ENCODE measurements at regions not wholly inside any gene's neighbourhood (a gene's known extent, or its start where the extent isn't known, plus 50 kb on each side); places are given as distances from the start of the nearest gene placed in this dataset.
"Not testable (repeated sequence)": the region's sequence is repeated elsewhere in the genome, so short reads cannot be mapped to it uniquely, and the experiment has no call there.

DNA sequence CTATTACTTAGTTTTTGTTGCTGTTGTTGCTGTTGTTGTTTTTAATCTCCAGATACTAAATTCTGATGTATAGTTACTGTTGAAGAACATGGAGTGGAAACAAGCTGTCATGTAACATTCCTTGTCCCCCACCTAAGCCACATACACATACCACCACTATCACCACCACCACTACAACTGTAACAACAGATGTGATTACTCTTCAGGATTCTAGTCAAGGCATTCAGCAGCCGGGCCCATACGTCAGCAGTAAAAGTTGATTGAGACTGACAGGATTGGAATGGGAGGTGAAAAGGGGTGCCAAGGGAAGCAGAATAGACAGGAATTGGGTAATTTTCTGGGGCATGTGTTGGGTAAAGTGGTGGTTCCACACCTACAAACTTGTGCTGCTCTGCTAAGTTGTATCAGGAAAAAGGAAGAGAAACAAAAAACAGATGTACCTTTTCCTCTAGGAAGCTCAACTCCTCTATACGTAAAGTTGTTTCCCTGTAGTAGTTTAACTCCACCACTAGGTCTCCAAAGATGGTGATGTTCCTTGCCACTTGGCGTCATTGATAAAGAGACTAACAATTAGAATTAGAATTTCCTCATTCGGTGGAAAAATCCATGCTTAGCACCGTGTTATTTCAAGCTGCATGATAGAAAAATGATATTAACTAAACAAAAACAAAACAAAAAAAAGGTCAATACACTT lies 138.6 kb downstream of the ARRDC3 start:
- no peak overlapping the region for H3K27ac ChIP-seq (ENCODE audit: low read depth)
- H3K36me3 ChIP-seq (ENCODE audit: insufficient read depth), result no peaks in the 10 kb centered on the region
- DNase-seq (ENCODE audit: extremely low spot score), result no peak
- H3K4me3 ChIP-seq (ENCODE audit: low read depth, low read length), result no peak overlapping the region
- 86% methylated on average over 6 of the region's 6 CpGs for WGBS
- no peaks in the 10 kb centered on the region for H3K4me1 ChIP-seq (ENCODE audit: insufficient read depth)

DNA sequence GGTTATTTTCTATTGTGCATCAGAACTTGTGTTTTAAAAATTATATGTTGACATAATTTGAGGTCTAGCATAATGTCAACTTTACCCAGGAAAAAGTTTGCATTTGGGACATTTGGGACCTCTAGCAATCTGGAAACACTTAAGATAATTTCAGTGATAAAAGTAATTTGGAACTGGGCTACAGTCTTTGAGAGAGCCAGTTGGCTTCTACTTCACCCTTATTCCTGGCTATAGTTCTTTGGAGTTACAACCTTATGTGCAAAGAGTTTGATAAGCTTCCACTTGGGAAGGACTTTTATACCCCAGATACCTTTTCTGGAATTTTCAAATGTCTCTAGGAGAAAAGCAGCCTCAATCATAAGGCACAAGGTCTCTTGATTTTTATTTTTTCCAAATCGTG lies 139.3 kb downstream of the ARRDC3 start:
- no peak for DNase-seq (ENCODE audit: extremely low spot score)

GRCh38 chr5:91243286-91243685 lies 139.8 kb downstream of the ARRDC3 start:
- no peak for DNase-seq (ENCODE audit: extremely low spot score)
- Histone ChIP-seq H3K27ac (ENCODE audit: low read depth) (no peak overlapping the region), H3K4me1 (ENCODE audit: insufficient read depth) (no peaks in the 10 kb centered on the region), H3K4me3 (ENCODE audit: low read depth, low read length) (no peak overlapping the region), H3K36me3 (ENCODE audit: insufficient read depth) (no peaks in the 10 kb centered on the region)

More for the DNA sequence above, 139.3 kb downstream of the ARRDC3 start:
- Histone ChIP-seq H3K4me1 (ENCODE audit: insufficient read depth) (no peaks in the 10 kb centered on the region), H3K36me3 (ENCODE audit: insufficient read depth) (no peaks in the 10 kb centered on the region), H3K4me3 (ENCODE audit: low read depth, low read length) (no peak overlapping the region), H3K27ac (ENCODE audit: low read depth) (no peak overlapping the region)
- 85% methylated on average over 1 of the region's 1 CpG for WGBS

DNA sequence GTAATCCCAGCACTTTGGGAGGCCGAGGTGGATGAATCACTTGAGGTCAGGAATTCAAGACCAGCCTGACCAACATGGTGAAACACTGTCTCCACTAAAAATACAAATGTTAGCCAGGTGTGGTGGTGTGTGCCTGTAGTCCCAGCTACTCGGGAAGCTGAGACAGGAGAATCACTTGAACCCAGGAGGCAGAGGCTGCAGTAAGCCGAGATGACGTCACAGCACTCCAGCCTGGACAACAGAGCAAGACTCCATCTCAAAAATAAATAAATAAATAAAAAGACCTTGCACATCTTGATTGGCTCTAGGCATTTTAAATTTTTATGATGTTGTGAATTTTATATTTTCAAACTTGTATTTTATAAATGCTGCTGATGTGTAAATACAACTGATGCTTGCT lies 141.7 kb downstream of the ARRDC3 start:
- not testable (repeated sequence) for H3K27ac ChIP-seq (ENCODE audit: low read depth); H3K4me3 ChIP-seq (ENCODE audit: low read depth, low read length); H3K4me1 ChIP-seq (ENCODE audit: insufficient read depth); DNase-seq (ENCODE audit: extremely low spot score); H3K36me3 ChIP-seq (ENCODE audit: insufficient read depth)
- WGBS, result 92% methylated on average over 4 of the region's 4 CpGs

GRCh38 chr5:91240175-91240574 lies 142.9 kb downstream of the ARRDC3 start:
- no peaks in the 10 kb centered on the region for H3K4me1 ChIP-seq (ENCODE audit: insufficient read depth)
- H3K36me3 ChIP-seq (ENCODE audit: insufficient read depth), result no peaks in the 10 kb centered on the region
- no peak for DNase-seq (ENCODE audit: extremely low spot score)
- WGBS, result 95% methylated on average over 4 of the region's 4 CpGs
- H3K4me3 ChIP-seq (ENCODE audit: low read depth, low read length), result no peak overlapping the region
- H3K27ac ChIP-seq (ENCODE audit: low read depth), result no peak overlapping the region

DNA sequence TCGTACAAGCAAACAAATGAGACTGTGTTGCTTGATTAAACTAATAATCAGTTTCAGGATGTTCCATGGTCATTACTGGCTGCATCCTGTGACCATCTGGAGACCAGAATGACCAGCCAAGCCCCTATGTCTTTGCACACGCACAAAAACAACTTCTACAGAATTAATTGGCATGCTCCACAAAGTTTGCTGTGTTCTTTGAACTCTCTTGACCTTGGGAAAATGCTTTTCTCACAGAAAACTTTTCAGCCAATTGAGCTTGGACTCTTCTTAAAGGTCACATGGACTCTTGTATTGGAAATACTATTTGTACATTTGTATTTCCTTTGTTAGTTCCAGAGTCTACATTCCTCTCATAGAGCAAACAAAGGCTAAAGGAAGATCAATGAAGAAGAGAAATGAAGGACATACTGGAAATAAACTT lies 147.8 kb downstream of the ARRDC3 start:
- no peak for DNase-seq (ENCODE audit: extremely low spot score)
- no peak overlapping the region for H3K27ac ChIP-seq (ENCODE audit: low read depth)
- WGBS, result 47% methylated on average over 2 of the region's 2 CpGs

GRCh38 chr5:91232523-91232922 lies 150.6 kb downstream of the ARRDC3 start:
- H3K4me3 ChIP-seq (ENCODE audit: low read depth, low read length), result no peak overlapping the region
- 68% methylated on average over 3 of the region's 3 CpGs for WGBS
- no peaks in the 10 kb centered on the region for H3K36me3 ChIP-seq (ENCODE audit: insufficient read depth)
- no peaks in the 10 kb centered on the region for H3K4me1 ChIP-seq (ENCODE audit: insufficient read depth)
- no peak for DNase-seq (ENCODE audit: extremely low spot score)
- H3K27ac ChIP-seq (ENCODE audit: low read depth), result no peak overlapping the region

More for the DNA sequence above, 147.8 kb downstream of the ARRDC3 start:
- no peaks in the 10 kb centered on the region for H3K4me1 ChIP-seq (ENCODE audit: insufficient read depth)
- H3K4me3 ChIP-seq (ENCODE audit: low read depth, low read length), result no peak overlapping the region
- H3K36me3 ChIP-seq (ENCODE audit: insufficient read depth), result no peaks in the 10 kb centered on the region

DNA sequence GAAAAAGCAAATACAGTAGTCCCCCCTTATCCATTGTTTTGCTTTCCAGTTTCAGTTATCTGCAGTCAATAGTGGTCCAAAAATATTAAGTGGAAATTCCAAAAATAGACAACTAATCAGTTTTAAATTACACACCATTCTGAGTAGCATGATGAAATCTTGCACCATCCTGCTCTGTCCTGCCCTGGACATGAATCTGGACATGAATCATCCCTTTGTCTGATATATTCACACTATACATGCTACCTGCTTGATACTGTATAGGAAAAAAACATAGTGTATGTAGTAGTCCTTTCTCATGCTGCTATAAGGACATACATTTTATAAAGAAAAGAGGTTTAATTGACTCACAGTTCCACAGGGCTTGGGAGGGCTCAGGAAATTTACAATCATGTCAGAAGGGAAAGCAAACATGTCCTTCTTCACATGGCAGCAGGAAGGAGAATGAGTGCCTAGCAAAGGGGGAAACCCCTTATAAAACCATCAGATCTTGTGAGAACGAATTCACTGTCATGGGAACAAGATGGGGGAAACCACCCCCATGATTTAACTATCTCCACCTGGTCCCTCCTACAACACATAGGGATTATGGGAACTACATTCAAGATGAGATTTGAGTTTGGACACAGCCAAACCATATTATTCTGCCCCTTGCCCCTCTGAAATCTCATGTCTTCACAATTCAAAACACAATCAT lies 153.9 kb downstream of the ARRDC3 start:
- WGBS, result 83% methylated on average over 1 of the region's 1 CpG
- Histone ChIP-seq H3K4me3 (ENCODE audit: low read depth, low read length) (no peak overlapping the region), H3K27ac (ENCODE audit: low read depth) (no peak overlapping the region), H3K36me3 (ENCODE audit: insufficient read depth) (no peaks in the 10 kb centered on the region), H3K4me1 (ENCODE audit: insufficient read depth) (no peaks in the 10 kb centered on the region)
- DNase-seq (ENCODE audit: extremely low spot score), result no peak

- 86% methylated on average over 1 of the region's 1 CpG for WGBS
- Histone ChIP-seq H3K4me3 (ENCODE audit: low read depth, low read length) (no peak overlapping the region), H3K4me1 (ENCODE audit: insufficient read depth) (no peaks in the 10 kb centered on the region), H3K36me3 (ENCODE audit: insufficient read depth) (no peaks in the 10 kb centered on the region), H3K27ac (ENCODE audit: low read depth) (no peak overlapping the region)
- DNase-seq (ENCODE audit: extremely low spot score), result no peak
Observed at GRCh38 chr5:91228188-91228587, 154.9 kb downstream of the ARRDC3 start.

DNA sequence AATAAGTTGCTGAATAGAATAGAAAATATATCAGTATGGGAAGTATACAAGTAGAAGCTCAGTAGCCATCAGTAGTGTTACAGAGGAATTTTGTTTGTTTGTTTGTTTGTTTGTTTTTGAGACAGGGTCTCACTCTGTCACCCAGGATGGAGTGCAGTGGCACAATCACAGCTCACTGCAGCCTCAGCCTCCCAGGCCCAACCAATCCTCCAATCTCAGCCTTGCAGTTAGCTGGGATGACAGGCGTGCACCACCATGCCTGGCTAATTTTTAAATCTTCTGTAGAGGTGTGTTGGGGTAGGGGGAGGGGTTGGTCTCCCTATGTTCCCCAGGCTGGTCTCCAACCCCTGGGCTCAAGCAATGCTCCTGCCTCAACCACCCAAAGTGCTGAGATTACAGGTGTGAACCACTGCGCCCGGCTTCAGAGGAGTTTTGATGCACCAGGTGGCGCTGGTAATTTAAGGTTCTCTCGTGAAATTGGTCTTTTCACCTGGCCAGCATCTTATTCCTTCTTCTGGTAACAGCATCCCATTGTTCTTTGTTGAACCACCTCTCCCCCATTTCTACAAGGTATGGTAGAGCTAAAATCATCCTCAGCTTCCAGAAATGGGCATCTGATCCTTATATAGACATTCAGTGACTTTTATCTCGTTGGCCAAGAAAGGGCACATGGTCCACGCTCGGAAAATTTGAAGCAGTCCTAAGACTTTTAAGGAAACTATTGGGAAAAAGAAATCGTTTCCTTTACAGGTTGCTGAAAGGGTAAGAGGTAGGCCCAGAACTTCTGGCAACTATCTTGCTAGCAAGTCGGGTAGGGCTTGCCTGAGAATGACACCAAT lies 157.1 kb downstream of the ARRDC3 start:
- Histone ChIP-seq H3K36me3 (ENCODE audit: insufficient read depth) (no peaks in the 10 kb centered on the region), H3K4me1 (ENCODE audit: insufficient read depth) (no peaks in the 10 kb centered on the region), H3K27ac (ENCODE audit: low read depth) (no peak overlapping the region), H3K4me3 (ENCODE audit: low read depth, low read length) (no peak overlapping the region)
- 73% methylated on average over 10 of the region's 10 CpGs for WGBS
- DNase-seq (ENCODE audit: extremely low spot score), result no peak

- H3K27ac ChIP-seq (ENCODE audit: low read depth), result no peak overlapping the region
- no peak for DNase-seq (ENCODE audit: extremely low spot score)
- 73% methylated on average over 2 of the region's 2 CpGs for WGBS
- H3K4me1 ChIP-seq (ENCODE audit: insufficient read depth), result no peaks in the 10 kb centered on the region
- no peaks in the 10 kb centered on the region for H3K36me3 ChIP-seq (ENCODE audit: insufficient read depth)
- H3K4me3 ChIP-seq (ENCODE audit: low read depth, low read length), result no peak overlapping the region
Observed at GRCh38 chr5:91224969-91225368, 158.1 kb downstream of the ARRDC3 start.

GRCh38 chr5:91224456-91224855 lies 158.7 kb downstream of the ARRDC3 start:
- 97% methylated on average over 1 of the region's 1 CpG for WGBS
- Histone ChIP-seq H3K27ac (ENCODE audit: low read depth) (no peak overlapping the region), H3K4me3 (ENCODE audit: low read depth, low read length) (no peak overlapping the region), H3K36me3 (ENCODE audit: insufficient read depth) (no peaks in the 10 kb centered on the region), H3K4me1 (ENCODE audit: insufficient read depth) (no peaks in the 10 kb centered on the region)
- DNase-seq (ENCODE audit: extremely low spot score), result no peak

GRCh38 chr5:91223886-91224285 lies 159.2 kb downstream of the ARRDC3 start:
- Histone ChIP-seq H3K36me3 (ENCODE audit: insufficient read depth) (no peaks in the 10 kb centered on the region), H3K4me3 (ENCODE audit: low read depth, low read length) (no peak overlapping the region), H3K4me1 (ENCODE audit: insufficient read depth) (no peaks in the 10 kb centered on the region), H3K27ac (ENCODE audit: low read depth) (no peak overlapping the region)
- WGBS, result 89% methylated on average over 1 of the region's 1 CpG
- DNase-seq (ENCODE audit: extremely low spot score), result no peak

- no peak for DNase-seq (ENCODE audit: extremely low spot score)
- Histone ChIP-seq H3K4me1 (ENCODE audit: insufficient read depth) (no peaks in the 10 kb centered on the region), H3K4me3 (ENCODE audit: low read depth, low read length) (no peak overlapping the region), H3K36me3 (ENCODE audit: insufficient read depth) (no peaks in the 10 kb centered on the region), H3K27ac (ENCODE audit: low read depth) (no peak overlapping the region)
- WGBS, result 93% methylated on average over 5 of the region's 5 CpGs
Observed at GRCh38 chr5:91222482-91222881, 160.6 kb downstream of the ARRDC3 start.
